ENCODE measurements at regions not wholly inside any gene's neighbourhood (a gene's known extent, or its start where the extent isn't known, plus 50 kb on each side); places are given as distances from the start of the nearest gene placed in this dataset.
"Not testable (repeated sequence)": the region's sequence is repeated elsewhere in the genome, so short reads cannot be mapped to it uniquely, and the experiment has no call there.

DNA sequence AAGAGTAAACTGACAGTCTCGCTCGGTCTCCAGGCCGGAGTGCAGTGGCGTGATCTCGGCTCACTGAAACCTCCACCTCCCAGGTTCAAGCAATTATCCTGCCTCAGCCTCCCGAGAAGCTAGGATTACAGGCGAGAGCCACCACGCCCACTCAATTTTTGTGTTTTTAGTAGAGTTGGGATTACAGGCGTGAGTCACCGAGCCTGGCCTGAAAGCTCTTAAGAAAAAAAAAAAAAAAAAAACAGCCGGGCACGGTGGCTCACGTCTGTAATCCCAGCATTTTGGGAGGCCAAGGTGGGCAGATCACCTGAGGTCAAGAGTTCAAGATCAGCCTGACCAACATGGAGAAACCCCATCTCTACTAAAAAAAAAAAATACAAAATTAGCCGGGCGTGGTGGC, 55.3 kb upstream of the THOC2 start:
- not testable (repeated sequence) for DNase-seq

DNA sequence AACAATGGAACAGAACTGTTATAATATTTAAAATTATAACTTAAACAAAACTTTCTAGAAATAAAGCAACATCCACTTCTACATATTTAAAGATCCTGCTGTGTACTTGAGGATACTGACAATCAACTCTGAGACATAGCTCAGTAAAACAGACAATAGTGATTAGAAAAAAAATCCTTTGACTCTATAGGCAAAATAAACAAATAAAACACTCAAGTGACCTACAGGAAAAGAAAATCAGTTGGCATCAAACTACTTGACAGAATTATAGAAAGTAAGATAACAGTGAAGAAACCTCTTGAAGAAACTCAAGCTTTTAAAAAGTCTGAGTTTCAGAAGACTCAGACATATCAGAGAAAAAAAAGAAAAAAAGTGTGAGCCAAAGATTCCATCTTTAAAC, 55.9 kb upstream of the THOC2 start:
- no peak for DNase-seq

DNA sequence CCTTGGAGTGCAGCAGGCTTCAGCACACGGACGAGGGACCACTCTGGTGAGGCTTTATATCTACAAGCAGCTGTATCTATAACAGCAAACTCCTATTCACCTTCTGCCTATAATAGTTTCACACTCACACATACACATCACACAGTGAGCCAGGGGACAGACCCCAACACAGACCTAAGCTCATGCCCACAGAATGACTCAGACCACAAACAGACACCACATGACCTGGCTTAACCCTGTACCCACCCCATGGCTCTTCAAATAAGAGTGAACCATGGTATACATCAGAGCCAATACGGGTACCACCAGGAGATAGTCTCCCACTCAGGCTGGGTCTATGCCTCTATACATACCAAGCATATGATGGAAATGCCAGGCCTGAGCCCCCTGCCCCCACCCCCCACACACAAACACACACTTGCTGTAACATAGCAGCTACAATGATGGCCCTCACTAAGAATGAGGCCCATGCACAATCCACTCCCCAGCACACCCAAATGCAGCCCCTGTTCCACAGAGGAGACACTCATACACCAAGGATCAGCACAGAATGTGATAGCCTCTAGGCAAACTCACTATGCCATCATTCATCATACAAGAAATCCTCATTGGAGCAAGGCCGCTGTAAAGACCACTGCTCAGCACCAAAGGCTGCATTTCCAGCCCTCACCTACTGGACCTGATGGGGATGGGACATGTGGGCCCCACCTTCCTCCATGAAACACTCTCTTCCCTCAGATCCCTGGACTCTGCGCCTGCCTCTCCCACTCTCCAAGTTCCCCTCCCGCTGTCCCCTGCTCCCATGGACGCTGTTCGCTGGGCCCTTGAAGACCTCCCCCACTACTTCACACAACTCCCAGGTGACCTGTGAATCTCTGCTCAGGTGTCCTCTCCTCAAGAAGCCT, 62.1 kb upstream of the XIAP start:
- DNase-seq: no peak

DNA sequence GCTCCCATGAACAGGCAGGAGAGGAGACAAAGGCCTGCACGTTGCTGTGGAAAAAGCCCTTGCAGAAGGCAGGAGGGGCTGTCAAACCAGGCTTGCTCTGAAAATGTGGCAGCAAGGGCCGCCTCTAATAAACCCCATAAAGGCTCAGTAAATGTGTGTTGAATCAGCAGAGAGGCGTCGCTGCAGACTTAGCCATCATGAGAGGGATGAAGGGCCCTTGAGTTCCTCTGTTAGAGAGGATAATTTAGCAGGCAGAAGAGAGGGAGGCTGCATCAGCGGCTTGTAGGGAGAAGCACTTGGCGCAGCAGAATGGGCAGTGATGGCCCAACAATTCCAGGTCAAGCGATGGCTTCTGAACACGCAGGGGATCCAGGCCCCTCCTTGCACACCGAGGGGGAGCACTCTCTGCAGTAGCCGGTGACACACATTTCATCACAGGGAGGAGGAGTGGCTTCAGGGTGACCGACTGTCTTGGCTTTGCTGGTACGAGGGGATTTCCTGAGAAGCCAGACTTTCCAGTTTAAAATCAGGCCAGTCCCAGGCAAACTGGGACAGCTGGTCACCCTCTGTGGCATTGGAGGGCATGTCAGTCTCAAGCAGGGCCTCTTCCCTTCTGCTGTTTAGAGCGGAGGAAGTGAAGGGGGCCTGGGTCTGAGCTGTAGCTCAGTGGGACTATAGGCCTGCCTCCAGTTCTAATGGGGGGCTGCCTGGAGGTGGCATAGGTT, 61.0 kb upstream of the XIAP start:
- DNase-seq: peak; percentile 73

DNA sequence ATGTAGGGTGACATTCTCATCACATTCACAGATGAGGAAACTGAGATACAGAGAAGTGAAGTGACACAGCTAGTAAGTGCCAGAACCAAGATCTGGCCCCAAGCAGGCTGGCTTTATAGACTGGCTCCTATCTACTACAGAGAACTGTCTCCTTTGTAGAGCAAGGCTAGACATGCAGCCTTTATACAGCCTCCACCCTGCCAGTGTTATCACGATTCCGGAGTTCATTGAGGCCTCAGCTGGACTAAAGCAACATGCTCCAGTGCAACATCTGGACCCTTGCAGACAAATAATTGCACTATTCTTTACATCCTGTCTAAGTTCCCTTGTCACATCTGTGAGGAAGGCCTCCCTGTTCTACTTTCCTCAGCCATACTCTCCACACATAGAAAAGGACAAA, 58.0 kb upstream of the XIAP start:
- no peak for DNase-seq

DNA sequence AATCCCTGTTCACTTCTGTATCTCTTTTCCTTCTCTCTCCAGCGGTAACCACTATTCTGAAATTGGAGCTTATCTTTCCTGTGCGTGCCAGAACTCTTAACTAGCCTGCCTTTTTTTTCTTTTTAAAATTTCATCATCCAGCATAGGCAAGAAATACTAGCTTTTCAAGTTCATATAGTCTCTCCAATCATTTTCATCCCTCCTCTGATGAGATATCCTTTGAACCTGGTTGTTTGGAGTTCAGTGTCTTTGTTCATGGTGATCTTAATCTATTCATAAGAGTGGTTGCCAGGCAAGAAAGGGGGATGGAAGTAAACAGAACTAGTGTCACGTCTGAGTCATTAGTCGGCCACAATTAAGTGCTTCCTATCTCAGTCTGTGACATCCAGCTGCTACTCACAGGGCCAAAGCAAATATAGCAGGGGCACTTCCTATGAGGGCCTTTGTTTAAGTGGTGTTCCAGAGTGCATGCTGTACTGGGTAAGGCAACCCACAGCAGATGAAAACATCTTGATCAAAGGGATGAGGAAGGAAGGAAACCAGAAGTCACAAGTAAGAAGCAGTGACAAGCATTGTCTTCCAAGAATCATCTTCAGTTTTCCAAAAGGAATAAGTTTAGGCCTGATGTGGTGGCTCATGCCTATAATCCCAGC, 56.4 kb upstream of the XIAP start:
- DNase-seq: peak; percentile 95

DNA sequence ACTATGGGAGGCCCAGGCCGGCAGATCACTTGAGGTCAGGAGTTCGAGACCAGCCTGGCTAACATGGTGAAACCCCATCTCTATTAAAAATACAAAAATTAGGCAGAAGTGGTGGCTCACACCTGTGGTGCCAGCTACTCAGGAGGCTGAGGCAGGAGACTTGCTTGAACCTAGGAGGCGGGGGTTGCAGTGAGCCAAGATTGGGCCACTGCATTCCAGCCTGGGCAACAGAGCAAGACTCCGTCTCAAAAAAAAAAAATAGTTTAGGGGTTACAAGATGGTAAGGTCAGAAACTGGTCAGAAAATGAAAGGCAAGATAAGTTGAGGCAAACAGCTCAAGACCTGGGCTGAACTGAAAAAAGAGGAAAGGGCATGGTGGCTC, 55.9 kb upstream of the XIAP start:
- not testable (repeated sequence) for DNase-seq

DNA sequence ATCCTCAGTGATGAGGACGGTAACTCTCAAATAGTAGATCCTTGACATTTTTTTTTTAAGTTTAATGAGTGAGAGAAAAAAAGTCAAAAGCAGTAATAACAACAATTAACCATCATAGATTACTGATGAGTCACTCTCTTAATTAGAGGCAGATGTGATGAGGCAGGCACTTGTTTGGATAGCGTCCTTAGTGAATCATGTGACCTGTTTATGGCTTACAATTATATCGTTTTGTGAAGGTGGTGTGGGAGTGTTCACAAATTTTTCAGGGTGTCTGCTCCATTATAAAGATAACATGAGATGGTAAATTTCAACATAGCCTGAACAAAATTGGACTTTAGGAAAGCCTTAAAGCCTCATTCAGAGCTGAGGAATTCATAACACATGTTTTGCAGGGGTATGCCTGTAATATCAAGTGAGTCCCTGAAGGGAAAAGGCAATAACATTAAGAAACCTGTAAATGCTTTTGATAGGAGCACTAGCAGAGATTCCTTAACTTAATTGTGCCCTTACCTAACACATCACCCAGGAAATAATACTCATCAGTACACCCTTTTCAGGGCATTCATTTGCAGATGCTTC, 51.9 kb upstream of the XIAP start:
- DNase-seq: no peak

DNA sequence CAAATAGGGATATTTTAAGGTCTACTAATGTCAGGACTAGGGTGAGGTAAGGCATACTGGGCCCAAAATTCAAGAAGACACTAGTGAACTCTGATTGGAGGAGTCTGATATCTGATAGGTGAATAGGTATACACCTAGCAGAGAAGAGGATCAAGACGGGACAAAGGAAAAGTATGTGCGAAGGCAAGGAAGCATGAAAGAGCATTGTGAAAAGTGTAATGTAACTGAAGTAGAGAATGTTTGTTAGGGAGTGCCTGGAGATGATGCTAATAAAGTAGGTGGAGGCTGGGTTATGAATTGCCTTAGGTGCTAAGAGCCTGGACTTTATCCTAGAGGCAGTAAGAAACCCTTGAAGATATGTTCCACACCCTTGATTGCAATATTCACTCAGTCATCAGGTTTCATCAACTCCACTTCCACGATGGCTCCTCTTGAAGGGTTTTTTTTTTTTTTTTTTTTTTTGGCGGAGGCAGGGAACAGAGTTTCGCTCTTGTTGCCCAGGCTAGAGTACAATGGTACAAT, 49.9 kb upstream of the XIAP start:
- DNase-seq: no peak

Measured in NCI-H510A treated with DMSO at 0.1 percent for 48 hours (cell line).